MM.1S (cell line): ENCODE measurements at regions not wholly inside any gene's neighbourhood (a gene's known extent, or its start where the extent isn't known, plus 50 kb on each side); places are given as distances from the start of the nearest gene placed in this dataset.

Experiments used
- EZH2 ChIP-seq: fragments of 300-600 bp; sonication (generic); optimal IDR thresholded peaks from 2 replicates; pipeline ENCODE3; 2017; ENCODE audit warnings: low read depth, mild to moderate bottlenecking, antibody characterized with exemption, low read length, mixed read lengths
- TF ChIP-seq, protein P1 (sequence below): fragments of 300-600 bp; sonication (generic); IDR thresholded peaks from 2 replicates; pipeline ENCODE4 v1.5.1; 2016; ENCODE audit warnings: antibody characterized with exemption, low read length, mixed read lengths

DNA sequence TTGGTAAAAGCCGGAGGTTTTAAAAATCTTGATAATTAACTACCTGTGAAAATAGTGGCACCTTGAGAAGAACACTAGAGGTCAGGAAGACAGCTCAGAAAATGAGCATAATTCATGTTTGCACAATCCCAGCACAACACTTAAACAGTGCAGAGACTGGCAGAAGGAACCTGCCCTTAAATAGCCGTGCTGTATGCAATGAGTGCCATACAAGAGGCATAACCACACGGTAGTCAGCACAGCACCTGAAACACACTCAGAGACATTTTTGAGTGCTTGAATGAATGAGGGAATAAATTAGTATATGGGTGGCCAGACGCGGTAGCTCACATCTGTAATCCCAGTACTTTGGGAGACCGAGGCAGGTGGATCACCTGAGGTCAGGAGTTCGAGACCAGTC is 164.9 kb downstream of the PAX3 start:
- TF ChIP-seq, protein P1, sequence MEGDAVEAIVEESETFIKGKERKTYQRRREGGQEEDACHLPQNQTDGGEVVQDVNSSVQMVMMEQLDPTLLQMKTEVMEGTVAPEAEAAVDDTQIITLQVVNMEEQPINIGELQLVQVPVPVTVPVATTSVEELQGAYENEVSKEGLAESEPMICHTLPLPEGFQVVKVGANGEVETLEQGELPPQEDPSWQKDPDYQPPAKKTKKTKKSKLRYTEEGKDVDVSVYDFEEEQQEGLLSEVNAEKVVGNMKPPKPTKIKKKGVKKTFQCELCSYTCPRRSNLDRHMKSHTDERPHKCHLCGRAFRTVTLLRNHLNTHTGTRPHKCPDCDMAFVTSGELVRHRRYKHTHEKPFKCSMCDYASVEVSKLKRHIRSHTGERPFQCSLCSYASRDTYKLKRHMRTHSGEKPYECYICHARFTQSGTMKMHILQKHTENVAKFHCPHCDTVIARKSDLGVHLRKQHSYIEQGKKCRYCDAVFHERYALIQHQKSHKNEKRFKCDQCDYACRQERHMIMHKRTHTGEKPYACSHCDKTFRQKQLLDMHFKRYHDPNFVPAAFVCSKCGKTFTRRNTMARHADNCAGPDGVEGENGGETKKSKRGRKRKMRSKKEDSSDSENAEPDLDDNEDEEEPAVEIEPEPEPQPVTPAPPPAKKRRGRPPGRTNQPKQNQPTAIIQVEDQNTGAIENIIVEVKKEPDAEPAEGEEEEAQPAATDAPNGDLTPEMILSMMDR, result no peak
- TF ChIP-seq EZH2, result no peak
